Erythroblast (primary cell): ENCODE measurements at regions not wholly inside any gene's neighbourhood (a gene's known extent, or its start where the extent isn't known, plus 50 kb on each side); places are given as distances from the start of the nearest gene placed in this dataset.

Experiments
- GATA1 ChIP-seq: IDR thresholded peaks from 2 replicates; pipeline ENCODE4 v1.6.1; 2011; ENCODE audit warnings: low read depth, mild to moderate bottlenecking, control low read depth, low read length, moderate library complexity
- POLR2A ChIP-seq: IDR thresholded peaks from 2 replicates; pipeline ENCODE4 v1.6.1; 2011; ENCODE audit warnings: mild to moderate bottlenecking, low read length

- TF ChIP-seq POLR2A: no peak
- no peak for TF ChIP-seq GATA1
These were observed 163.6 kb downstream of the GLUL start for GRCh38 chr1:182227864-182228547.
